Stimulated activated CD4-positive, alpha-beta T cell treated with anti-CD3 and anti-CD28 coated beads, Interleukin-1b, Interleukin-23, amount 100 ng/mL, for 1 hour (primary cell): ENCODE measurements at regions not wholly inside any gene's neighbourhood (a gene's known extent, or its start where the extent isn't known, plus 50 kb on each side); places are given as distances from the start of the nearest gene placed in this dataset.

Source experiments
- DNase-seq, 2 donors: peaks; one replicate each; pipeline ENCODE4 v3.0.0-alpha.2; 2020; ENCODE audit warnings: low read depth in 2 of 2

- no peak for DNase-seq
These were observed 149.7 kb upstream of the TANK start for GRCh38 chr2:161010503-161011015.

- no peak for DNase-seq
These were observed 142.3 kb upstream of the TANK start for GRCh38 chr2:161017780-161018470.

GRCh38 chr2:161019311-161019710 lies 140.9 kb upstream of the TANK start:
- no peak for DNase-seq

- DNase-seq, result no peak
These were observed 139.8 kb upstream of the TANK start for GRCh38 chr2:161020437-161020836.

- no peak for DNase-seq
These were observed 131.6 kb upstream of the TANK start for GRCh38 chr2:161028581-161028980.

GRCh38 chr2:161029321-161029720 lies 130.9 kb upstream of the TANK start:
- no peak for DNase-seq

GRCh38 chr2:161030260-161031063 lies 129.8 kb upstream of the TANK start:
- no peak for DNase-seq

- DNase-seq, result no peak
These were observed 128.7 kb upstream of the TANK start for GRCh38 chr2:161031511-161031910.

- no peak for DNase-seq
These were observed 127.6 kb upstream of the TANK start for GRCh38 chr2:161032635-161033034.

- no peak for DNase-seq
These were observed 127.1 kb upstream of the TANK start for GRCh38 chr2:161033059-161033660.

- no peak for DNase-seq
These were observed 123.3 kb upstream of the TANK start for GRCh38 chr2:161036926-161037325.

GRCh38 chr2:161039071-161039470 lies 121.2 kb upstream of the TANK start:
- DNase-seq, result no peak

- DNase-seq, result no peak
These were observed 118.9 kb upstream of the TANK start for GRCh38 chr2:161041356-161041755.

GRCh38 chr2:161042990-161043625 lies 117.1 kb upstream of the TANK start:
- no peak for DNase-seq

- no peak for DNase-seq
These were observed 115.9 kb upstream of the TANK start for GRCh38 chr2:161044095-161044865.

GRCh38 chr2:161044921-161045320 lies 115.3 kb upstream of the TANK start:
- no peak for DNase-seq

- DNase-seq, result no peak
These were observed 114.5 kb upstream of the TANK start for GRCh38 chr2:161045726-161046125.

GRCh38 chr2:161046876-161047275 lies 113.4 kb upstream of the TANK start:
- DNase-seq, result no peak

GRCh38 chr2:161048317-161048716 lies 111.9 kb upstream of the TANK start:
- DNase-seq, result no peak

- no peak for DNase-seq
These were observed 110.7 kb upstream of the TANK start for GRCh38 chr2:161049559-161049958.

GRCh38 chr2:161052214-161052613 lies 108.0 kb upstream of the TANK start:
- no peak for DNase-seq
